ENCODE measurements at regions not wholly inside any gene's neighbourhood (a gene's known extent, or its start where the extent isn't known, plus 50 kb on each side); places are given as distances from the start of the nearest gene placed in this dataset.

GRCh38 chr13:110801044-110801443 is 87.5 kb downstream of the ING1 start:
- no peak for TF ChIP-seq CTCF (IDR thresholded peaks at IDR 0.05; ENCODE audit: low read length)
- TF ChIP-seq EZH2 (optimal IDR thresholded peaks at IDR 0.05; ENCODE audit: low read depth, low read length): no peak
- no peak for TF ChIP-seq EZH2phosphoT487 (IDR thresholded peaks at IDR 0.05; ENCODE audit: low read length)
- H3K9ac ChIP-seq (ENCODE audit: low read length): no peak overlapping the region
- no peaks in the 10 kb centered on the region for H3K79me2 ChIP-seq (ENCODE audit: low read length)
- no peaks in the 10 kb centered on the region for H3K9me3 ChIP-seq (replicated peaks; ENCODE audit: insufficient read depth, low read length)
- H3K36me3 ChIP-seq (replicated peaks; ENCODE audit: insufficient read depth, low read length): no peaks in the 10 kb centered on the region
- no peaks in the 10 kb centered on the region for H3K4me1 ChIP-seq (ENCODE audit: low read length)
- DNase-seq: no peak
- H3K4me3 ChIP-seq (ENCODE audit: low read length): no peak overlapping the region
- H3F3A ChIP-seq (ENCODE audit: insufficient read depth, low read length): no peaks in the 10 kb centered on the region
- H3K9me2 ChIP-seq (replicated peaks; ENCODE audit: insufficient read depth, low read length): no peaks in the 10 kb centered on the region
- no peaks in the 10 kb centered on the region for H4K20me1 ChIP-seq (ENCODE audit: insufficient read depth, low read length)
- H3K4me2 ChIP-seq (ENCODE audit: low read depth, low read length): no peak overlapping the region
- no peak overlapping the region for H2AFZ ChIP-seq (ENCODE audit: low read length)
- H3K27ac ChIP-seq (ENCODE audit: low read length): no peak overlapping the region
- H3K27me3 ChIP-seq (replicated peaks; ENCODE audit: insufficient read depth, low read length): no peaks in the 10 kb centered on the region

- no peaks in the 10 kb centered on the region for H3K4me1 ChIP-seq (ENCODE audit: low read length)
- no peak overlapping the region for H3K4me3 ChIP-seq (ENCODE audit: low read length)
- H3F3A ChIP-seq (ENCODE audit: insufficient read depth, low read length): no peaks in the 10 kb centered on the region
- H3K36me3 ChIP-seq (replicated peaks; ENCODE audit: insufficient read depth, low read length): no peaks in the 10 kb centered on the region
- TF ChIP-seq EZH2 (optimal IDR thresholded peaks at IDR 0.05; ENCODE audit: low read depth, low read length): no peak
- no peak for TF ChIP-seq CTCF (IDR thresholded peaks at IDR 0.05; ENCODE audit: low read length)
- TF ChIP-seq EZH2phosphoT487 (IDR thresholded peaks at IDR 0.05; ENCODE audit: low read length): no peak
- no peaks in the 10 kb centered on the region for H3K27me3 ChIP-seq (replicated peaks; ENCODE audit: insufficient read depth, low read length)
- no peaks in the 10 kb centered on the region for H3K79me2 ChIP-seq (ENCODE audit: low read length)
- no peaks in the 10 kb centered on the region for H3K9me2 ChIP-seq (replicated peaks; ENCODE audit: insufficient read depth, low read length)
- no peak overlapping the region for H3K27ac ChIP-seq (ENCODE audit: low read length)
- no peak overlapping the region for H3K4me2 ChIP-seq (ENCODE audit: low read depth, low read length)
- H4K20me1 ChIP-seq (ENCODE audit: insufficient read depth, low read length): no peaks in the 10 kb centered on the region
- no peak overlapping the region for H3K9ac ChIP-seq (ENCODE audit: low read length)
- H2AFZ ChIP-seq (ENCODE audit: low read length): no peak overlapping the region
- DNase-seq: no peak
- no peaks in the 10 kb centered on the region for H3K9me3 ChIP-seq (replicated peaks; ENCODE audit: insufficient read depth, low read length)
Measured at GRCh38 chr13:110802260-110802659, 88.8 kb downstream of the ING1 start.

DNA sequence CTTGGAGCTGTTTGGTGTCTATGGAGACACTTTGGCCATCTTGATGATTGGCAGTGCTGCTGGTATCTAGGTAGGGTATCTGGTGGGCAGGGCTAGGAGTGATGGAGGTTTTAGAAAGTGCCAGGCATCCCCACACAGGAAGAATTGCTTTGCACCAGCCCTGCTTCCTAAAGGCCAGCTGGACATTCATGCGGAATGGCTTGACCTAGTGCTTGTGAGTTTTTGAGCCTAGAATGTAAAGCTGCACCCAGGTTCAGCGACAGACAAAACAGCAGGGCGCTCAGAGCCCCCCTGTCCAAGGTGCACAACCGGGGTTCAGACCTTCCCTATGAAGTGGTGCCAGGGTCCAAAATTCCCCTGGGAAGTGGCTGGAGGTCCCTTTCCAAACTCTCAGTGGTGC is 93.1 kb downstream of the ING1 start:
- no peaks in the 10 kb centered on the region for H3K36me3 ChIP-seq (replicated peaks; ENCODE audit: insufficient read depth, low read length)
- H3K4me1 ChIP-seq (ENCODE audit: low read length): no peaks in the 10 kb centered on the region
- no peak overlapping the region for H3K4me3 ChIP-seq (ENCODE audit: low read length)
- no peaks in the 10 kb centered on the region for H3F3A ChIP-seq (ENCODE audit: insufficient read depth, low read length)
- TF ChIP-seq CTCF (IDR thresholded peaks at IDR 0.05; ENCODE audit: low read length) (no peak), EZH2 (optimal IDR thresholded peaks at IDR 0.05; ENCODE audit: low read depth, low read length) (no peak), EZH2phosphoT487 (IDR thresholded peaks at IDR 0.05; ENCODE audit: low read length) (no peak)
- H3K9me2 ChIP-seq (replicated peaks; ENCODE audit: insufficient read depth, low read length): no peaks in the 10 kb centered on the region
- no peak for DNase-seq
- no peak overlapping the region for H2AFZ ChIP-seq (ENCODE audit: low read length)
- no peaks in the 10 kb centered on the region for H3K79me2 ChIP-seq (ENCODE audit: low read length)
- no peak overlapping the region for H3K9ac ChIP-seq (ENCODE audit: low read length)
- H4K20me1 ChIP-seq (ENCODE audit: insufficient read depth, low read length): no peaks in the 10 kb centered on the region
- no peaks in the 10 kb centered on the region for H3K9me3 ChIP-seq (replicated peaks; ENCODE audit: insufficient read depth, low read length)
- no peaks in the 10 kb centered on the region for H3K27me3 ChIP-seq (replicated peaks; ENCODE audit: insufficient read depth, low read length)
- no peak overlapping the region for H3K4me2 ChIP-seq (ENCODE audit: low read depth, low read length)
- H3K27ac ChIP-seq (ENCODE audit: low read length): no peak overlapping the region

Measured in MM.1S (cell line).